Large intestine (tissue), 3 donors: ENCODE measurements at regions not wholly inside any gene's neighbourhood (a gene's known extent, or its start where the extent isn't known, plus 50 kb on each side); places are given as distances from the start of the nearest gene placed in this dataset.

Source experiments
- DNase-seq, 2 donors: peaks; one replicate each; pipeline versions ENCODE4 v3.0.0 to v3.0.0-alpha.2; 2013
- H3K27ac ChIP-seq: one replicate; pipeline ENCODE4 v1.5.1; 2013; ENCODE audit warnings: low read length
- H3K27me3 ChIP-seq: 2 replicates; pipeline ENCODE4 v1.6.1; 2013; ENCODE audit warnings: low read length; ENCODE audit not compliant: control insufficient read depth, insufficient read depth
- H3K36me3 ChIP-seq: 2 replicates; pipeline ENCODE4 v1.6.1; 2013; ENCODE audit warnings: low read length; ENCODE audit not compliant: control insufficient read depth, insufficient read depth
- H3K4me1 ChIP-seq: one replicate; pipeline ENCODE4 v1.6.1; 2013; ENCODE audit warnings: low read length; ENCODE audit not compliant: control insufficient read depth, insufficient read depth
- H3K4me3 ChIP-seq: one replicate; pipeline ENCODE4 v1.5.1; 2013; ENCODE audit warnings: low read length
- H3K9me3 ChIP-seq: one replicate; pipeline ENCODE4 v1.6.1; 2013; ENCODE audit warnings: mild to moderate bottlenecking, low read depth, low read length, moderate library complexity; ENCODE audit not compliant: control insufficient read depth
- WGBS: methylation state at CpG from one replicate; pipeline ENCODE4 v1.1.5; 2013; ENCODE audit warnings: low lambda C conversion rate; ENCODE audit not compliant: insufficient coverage; 5-methylcytosine and 5-hydroxymethylcytosine counted together

- WGBS = no CpG with 5 or more reads among the region's 14 CpGs
Observed at GRCh38 chr9:89939626-89940292, 334.9 kb downstream of the GADD45G start.

GRCh38 chr9:89940625-89941024 is 335.8 kb downstream of the GADD45G start:
- DNase-seq = no peak
- H3K36me3 ChIP-seq = no peaks in the 10 kb centered on the region
- no peak overlapping the region for H3K4me3 ChIP-seq
- no peaks in the 10 kb centered on the region for H3K9me3 ChIP-seq
- no peak overlapping the region for H3K27ac ChIP-seq
- H3K4me1 ChIP-seq = no peaks in the 10 kb centered on the region
- H3K27me3 ChIP-seq = no peaks in the 10 kb centered on the region
- WGBS = no CpG with 5 or more reads among the region's 5 CpGs

More at GRCh38 chr9:89939626-89940292, 334.9 kb downstream of the GADD45G start:
- no peaks in the 10 kb centered on the region for H3K4me1 ChIP-seq
- no peaks in the 10 kb centered on the region for H3K27me3 ChIP-seq
- no peak overlapping the region for H3K4me3 ChIP-seq
- H3K27ac ChIP-seq = no peak overlapping the region
- no peaks in the 10 kb centered on the region for H3K9me3 ChIP-seq
- no peak for DNase-seq
- H3K36me3 ChIP-seq = no peaks in the 10 kb centered on the region

- H3K4me1 ChIP-seq = no peaks in the 10 kb centered on the region
- no peaks in the 10 kb centered on the region for H3K9me3 ChIP-seq
- no peaks in the 10 kb centered on the region for H3K36me3 ChIP-seq
- no CpG with 5 or more reads among the region's 2 CpGs for WGBS
- H3K27ac ChIP-seq = peak overlapping the region; percentile 8
- no peaks in the 10 kb centered on the region for H3K27me3 ChIP-seq
- H3K4me3 ChIP-seq = no peak overlapping the region
- peak in 1 of 2 donors; percentile 40 for DNase-seq
Observed at GRCh38 chr9:89941875-89942274, 337.1 kb downstream of the GADD45G start.

- no peaks in the 10 kb centered on the region for H3K4me1 ChIP-seq
- WGBS = 100% methylated on average over 5 of the region's 7 CpGs
Observed at GRCh38 chr9:89942643-89943042, 337.8 kb downstream of the GADD45G start.

GRCh38 chr9:89943309-89943708 is 338.5 kb downstream of the GADD45G start:
- WGBS = no CpG with 5 or more reads among the region's 2 CpGs
- no peaks in the 10 kb centered on the region for H3K4me1 ChIP-seq
- H3K4me3 ChIP-seq = no peak overlapping the region
- no peaks in the 10 kb centered on the region for H3K36me3 ChIP-seq
- no peak for DNase-seq
- no peak overlapping the region for H3K27ac ChIP-seq
- no peaks in the 10 kb centered on the region for H3K9me3 ChIP-seq
- no peaks in the 10 kb centered on the region for H3K27me3 ChIP-seq

More at GRCh38 chr9:89942643-89943042, 337.8 kb downstream of the GADD45G start:
- no peaks in the 10 kb centered on the region for H3K9me3 ChIP-seq
- no peaks in the 10 kb centered on the region for H3K36me3 ChIP-seq
- no peak for DNase-seq
- H3K4me3 ChIP-seq = no peak overlapping the region
- H3K27ac ChIP-seq = no peak overlapping the region
- no peaks in the 10 kb centered on the region for H3K27me3 ChIP-seq

GRCh38 chr9:89943728-89944127 is 338.9 kb downstream of the GADD45G start:
- Histone ChIP-seq H3K27ac (no peak overlapping the region), H3K27me3 (no peaks in the 10 kb centered on the region), H3K4me3 (no peak overlapping the region), H3K36me3 (no peaks in the 10 kb centered on the region), H3K4me1 (no peaks in the 10 kb centered on the region), H3K9me3 (no peaks in the 10 kb centered on the region)
- WGBS = 100% methylated on average over 1 of the region's 3 CpGs
- no peak for DNase-seq

GRCh38 chr9:89945133-89945532 is 340.3 kb downstream of the GADD45G start:
- H3K9me3 ChIP-seq = no peaks in the 10 kb centered on the region
- H3K27ac ChIP-seq = no peak overlapping the region
- no peaks in the 10 kb centered on the region for H3K4me1 ChIP-seq
- no peak overlapping the region for H3K4me3 ChIP-seq
- no peaks in the 10 kb centered on the region for H3K36me3 ChIP-seq
- DNase-seq = no peak
- H3K27me3 ChIP-seq = no peaks in the 10 kb centered on the region
- WGBS = no CpG with 5 or more reads among the region's 4 CpGs

- H3K4me1 ChIP-seq = no peaks in the 10 kb centered on the region
- no peak for DNase-seq
- no peak overlapping the region for H3K27ac ChIP-seq
- H3K9me3 ChIP-seq = no peaks in the 10 kb centered on the region
- 76% methylated on average over 3 of the region's 3 CpGs for WGBS
- H3K27me3 ChIP-seq = no peaks in the 10 kb centered on the region
- H3K4me3 ChIP-seq = no peak overlapping the region
- no peaks in the 10 kb centered on the region for H3K36me3 ChIP-seq
Observed at GRCh38 chr9:89946741-89947140, 341.9 kb downstream of the GADD45G start.

GRCh38 chr9:89949111-89949510 is 344.3 kb downstream of the GADD45G start:
- H3K27me3 ChIP-seq = no peaks in the 10 kb centered on the region
- no peaks in the 10 kb centered on the region for H3K36me3 ChIP-seq
- no peak overlapping the region for H3K4me3 ChIP-seq
- no CpG with 5 or more reads among the region's 4 CpGs for WGBS
- H3K27ac ChIP-seq = no peak overlapping the region
- no peaks in the 10 kb centered on the region for H3K4me1 ChIP-seq
- DNase-seq = no peak
- peaks cover 3% of the 10 kb centered on the region for H3K9me3 ChIP-seq

GRCh38 chr9:89951675-89952074 is 346.9 kb downstream of the GADD45G start:
- WGBS = no CpG with 5 or more reads among the region's 4 CpGs
- peaks cover 3% of the 10 kb centered on the region for H3K9me3 ChIP-seq
- no peaks in the 10 kb centered on the region for H3K27me3 ChIP-seq
- H3K27ac ChIP-seq = no peak overlapping the region
- no peak overlapping the region for H3K4me3 ChIP-seq
- H3K4me1 ChIP-seq = no peaks in the 10 kb centered on the region
- DNase-seq = no peak
- H3K36me3 ChIP-seq = no peaks in the 10 kb centered on the region

- H3K36me3 ChIP-seq = no peaks in the 10 kb centered on the region
- no CpG with 5 or more reads among the region's 4 CpGs for WGBS
- H3K4me1 ChIP-seq = no peaks in the 10 kb centered on the region
- H3K27ac ChIP-seq = no peak overlapping the region
- no peak for DNase-seq
- peaks cover 3% of the 10 kb centered on the region for H3K9me3 ChIP-seq
- H3K4me3 ChIP-seq = no peak overlapping the region
- no peaks in the 10 kb centered on the region for H3K27me3 ChIP-seq
Observed at GRCh38 chr9:89952401-89952800, 347.6 kb downstream of the GADD45G start.
